Breast epithelium (tissue), 3 donors: ENCODE measurements at regions not wholly inside any gene's neighbourhood (a gene's known extent, or its start where the extent isn't known, plus 50 kb on each side); places are given as distances from the start of the nearest gene placed in this dataset.

Experiments used
- CTCF ChIP-seq, 3 donors: fragments of 450-650 bp; IDR thresholded peaks; one replicate each; pipeline ENCODE4 v1.5.1; 2016 to 2017; ENCODE audit warnings: antibody characterized with exemption in 3 of 3, mild to moderate bottlenecking in 3 of 3, moderate library complexity in 3 of 3
- POLR2A ChIP-seq: fragments of 450-650 bp; IDR thresholded peaks from one replicate; pipeline ENCODE4 v1.6.1; 2016; ENCODE audit warnings: antibody characterized with exemption, mild to moderate bottlenecking, moderate library complexity
- POLR2AphosphoS5 ChIP-seq, 3 donors: sonication (generic); formaldehyde crosslinking; IDR thresholded peaks; one replicate each; pipeline ENCODE4 v1.6.1; 2017; ENCODE audit warnings: antibody characterized with exemption in 3 of 3

GRCh38 chr12:94079566-94080340 lies 68.6 kb upstream of the PLXNC1 start:
- TF ChIP-seq POLR2AphosphoS5 (IDR thresholded peaks at IDR 0.05), result no peak
- TF ChIP-seq CTCF (IDR thresholded peaks at IDR 0.05), result no peak
- no peak for TF ChIP-seq POLR2A
